HG03460 (cell line): ENCODE measurements at regions not wholly inside any gene's neighbourhood (a gene's known extent, or its start where the extent isn't known, plus 50 kb on each side); places are given as distances from the start of the nearest gene placed in this dataset.
"Not testable (repeated sequence)": the region's sequence is repeated elsewhere in the genome, so short reads cannot be mapped to it uniquely, and the experiment has no call there.

Experiments
- ATAC-seq: cut with Tn5 transposase; IDR thresholded peaks from one replicate; pipeline ENCODE4 v1.9.1; 2021; ENCODE audit not compliant: unreplicated experiment

- ATAC-seq, result no peak
Measured at GRCh38 chr11:123344790-123345357, 85.2 kb upstream of the GRAMD1B start.

GRCh38 chr11:123344188-123344587 is 85.9 kb upstream of the GRAMD1B start:
- not testable (repeated sequence) for ATAC-seq

GRCh38 chr11:123338997-123339752 is 90.9 kb upstream of the GRAMD1B start:
- ATAC-seq, result no peak

- ATAC-seq, result no peak
Measured at GRCh38 chr11:123338266-123338800, 91.7 kb upstream of the GRAMD1B start.

- ATAC-seq, result no peak
Measured at GRCh38 chr11:123334925-123335324, 95.1 kb upstream of the GRAMD1B start.

GRCh38 chr11:123332577-123332976 is 97.5 kb upstream of the GRAMD1B start:
- ATAC-seq, result not testable (repeated sequence)

GRCh38 chr11:123330948-123331347 is 99.1 kb upstream of the GRAMD1B start:
- ATAC-seq, result no peak

- ATAC-seq, result no peak
Measured at GRCh38 chr11:123330471-123330870, 99.6 kb upstream of the GRAMD1B start.

GRCh38 chr11:123330071-123330470 is 100.0 kb upstream of the GRAMD1B start:
- no peak for ATAC-seq

- ATAC-seq, result no peak
Measured at GRCh38 chr11:123328281-123328867, 101.7 kb upstream of the GRAMD1B start.

- ATAC-seq, result no peak
Measured at GRCh38 chr11:123325533-123325932, 104.5 kb upstream of the GRAMD1B start.

- no peak for ATAC-seq
Measured at GRCh38 chr11:123323568-123323967, 106.5 kb upstream of the GRAMD1B start.

GRCh38 chr11:123321636-123322035 is 108.4 kb upstream of the GRAMD1B start:
- no peak for ATAC-seq

- no peak for ATAC-seq
Measured at GRCh38 chr11:123318623-123319022, 111.4 kb upstream of the GRAMD1B start.

GRCh38 chr11:123318132-123318531 is 111.9 kb upstream of the GRAMD1B start:
- ATAC-seq, result not testable (repeated sequence)

GRCh38 chr11:123316003-123316402 is 114.1 kb upstream of the GRAMD1B start:
- ATAC-seq, result no peak

- ATAC-seq, result no peak
Measured at GRCh38 chr11:123314972-123315371, 115.1 kb upstream of the GRAMD1B start.

- no peak for ATAC-seq
Measured at GRCh38 chr11:123313262-123313661, 116.8 kb upstream of the GRAMD1B start.

GRCh38 chr11:123308077-123308476 is 113.0 kb upstream of the CLMP start:
- no peak for ATAC-seq

GRCh38 chr11:123307276-123307675 is 112.2 kb upstream of the CLMP start:
- no peak for ATAC-seq

- no peak for ATAC-seq
Measured at GRCh38 chr11:123306531-123306930, 111.5 kb upstream of the CLMP start.
